ENCODE measurements at regions not wholly inside any gene's neighbourhood (a gene's known extent, or its start where the extent isn't known, plus 50 kb on each side); places are given as distances from the start of the nearest gene placed in this dataset.

GRCh38 chr12:86681060-86681459 is 424.9 kb upstream of the MGAT4C start:
- TF ChIP-seq POLR2A (IDR thresholded peaks at IDR 0.05; ENCODE audit: low read depth, low read length) (no peak), PAX5 (IDR thresholded peaks at IDR 0.05; ENCODE audit: insufficient read depth, low read length, severe bottlenecking) (no peak), POLR2AphosphoS5 (IDR thresholded peaks at IDR 0.05; ENCODE audit: low read depth, low read length) (no peak), TAF1 (IDR thresholded peaks at IDR 0.05; ENCODE audit: low read depth, low read length) (no peak)

Data from GM12891 (cell line).